IMR-90 (cell line): ENCODE measurements at regions not wholly inside any gene's neighbourhood (a gene's known extent, or its start where the extent isn't known, plus 50 kb on each side); places are given as distances from the start of the nearest gene placed in this dataset.

Experiments used
- CTCF ChIP-seq: conservative IDR thresholded peaks from 2 replicates; pipeline ENCODE4 v1.5.1; 2012; ENCODE audit warnings: mild to moderate bottlenecking, low read depth, low read length, improper control_type of control experiment
- MAFK ChIP-seq: IDR thresholded peaks from 2 replicates; pipeline ENCODE4 v1.6.1; 2012; ENCODE audit warnings: low read depth, low read length, improper control_type of control experiment
- MAZ ChIP-seq: IDR thresholded peaks from 2 replicates; pipeline ENCODE4 v1.6.1; 2012; ENCODE audit warnings: low read depth, mild to moderate bottlenecking, low read length, improper control_type of control experiment, moderate library complexity, borderline replicate concordance
- POLR2A ChIP-seq: IDR thresholded peaks from 2 replicates; pipeline ENCODE4 v1.6.1; 2012; ENCODE audit warnings: mild to moderate bottlenecking, low read depth, low read length
- RCOR1 ChIP-seq: IDR thresholded peaks from 2 replicates; pipeline ENCODE4 v1.6.1; 2012; ENCODE audit warnings: mild to moderate bottlenecking, low read length, improper control_type of control experiment; ENCODE audit not compliant: insufficient replicate concordance

- TF ChIP-seq CTCF (no peak), MAFK (no peak), RCOR1 (no peak), POLR2A (no peak), MAZ (no peak)
Measured at GRCh38 chr3:177494216-177494615, 296.9 kb upstream of the TBL1XR1 start.
